GM18511 (cell line): ENCODE measurements at regions not wholly inside any gene's neighbourhood (a gene's known extent, or its start where the extent isn't known, plus 50 kb on each side); places are given as distances from the start of the nearest gene placed in this dataset.
"Not testable (repeated sequence)": the region's sequence is repeated elsewhere in the genome, so short reads cannot be mapped to it uniquely, and the experiment has no call there.

Experiments
- ATAC-seq: cut with Tn5 transposase; IDR thresholded peaks from one replicate; pipeline ENCODE4 v1.9.1; 2021; ENCODE audit warnings: mild to moderate bottlenecking, moderate library complexity; ENCODE audit not compliant: unreplicated experiment

GRCh38 chr1:121443001-121443540, 258.3 kb downstream of the SRGAP2C start:
- no peak for ATAC-seq

- ATAC-seq, result no peak
Measured at GRCh38 chr1:121444096-121444495, 259.3 kb downstream of the SRGAP2C start.

- ATAC-seq, result no peak
Measured at GRCh38 chr1:121445679-121446078, 260.9 kb downstream of the SRGAP2C start.

GRCh38 chr1:121447280-121447923, 262.6 kb downstream of the SRGAP2C start:
- ATAC-seq, result not testable (repeated sequence)

DNA sequence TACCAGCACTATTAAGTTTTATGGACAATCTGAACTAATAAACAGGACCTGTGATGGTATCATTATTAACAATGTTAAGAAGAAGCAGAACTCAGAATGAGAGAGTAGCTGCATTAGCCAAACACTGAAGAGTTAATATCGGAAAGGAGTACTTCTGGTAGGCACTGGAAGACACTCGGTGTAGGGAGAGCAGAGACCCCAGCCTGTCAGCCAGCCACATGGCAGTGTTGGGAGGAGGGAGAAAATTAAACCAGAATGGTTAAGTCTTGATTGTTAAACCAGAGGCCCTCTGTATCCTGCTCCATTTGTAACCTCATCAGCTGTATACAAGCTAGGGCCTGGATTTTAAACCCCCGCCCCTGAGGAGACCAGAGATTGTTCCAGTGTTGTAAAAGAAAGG, 263.3 kb downstream of the SRGAP2C start:
- ATAC-seq, result not testable (repeated sequence)

GRCh38 chr1:121448851-121449250, 264.1 kb downstream of the SRGAP2C start:
- ATAC-seq, result no peak

DNA sequence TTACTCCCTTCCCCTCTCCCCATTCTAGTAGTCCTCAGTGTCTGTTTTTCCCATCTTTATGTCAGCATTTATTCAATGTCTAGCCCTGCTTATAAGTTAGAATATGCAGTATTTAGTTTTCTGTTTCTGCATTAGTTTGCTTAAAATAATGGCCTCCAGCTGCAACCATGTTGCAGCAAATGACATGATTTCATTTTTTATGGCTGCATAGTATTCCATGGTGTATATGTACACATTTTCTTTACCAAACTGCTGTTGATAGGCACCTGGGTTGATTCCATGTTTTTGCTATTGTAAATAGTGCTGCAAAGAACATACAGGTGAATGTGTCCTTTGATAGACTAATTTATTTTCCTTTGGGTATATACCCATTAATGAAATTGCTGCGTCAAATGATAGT, 267.7 kb downstream of the SRGAP2C start:
- no peak for ATAC-seq

DNA sequence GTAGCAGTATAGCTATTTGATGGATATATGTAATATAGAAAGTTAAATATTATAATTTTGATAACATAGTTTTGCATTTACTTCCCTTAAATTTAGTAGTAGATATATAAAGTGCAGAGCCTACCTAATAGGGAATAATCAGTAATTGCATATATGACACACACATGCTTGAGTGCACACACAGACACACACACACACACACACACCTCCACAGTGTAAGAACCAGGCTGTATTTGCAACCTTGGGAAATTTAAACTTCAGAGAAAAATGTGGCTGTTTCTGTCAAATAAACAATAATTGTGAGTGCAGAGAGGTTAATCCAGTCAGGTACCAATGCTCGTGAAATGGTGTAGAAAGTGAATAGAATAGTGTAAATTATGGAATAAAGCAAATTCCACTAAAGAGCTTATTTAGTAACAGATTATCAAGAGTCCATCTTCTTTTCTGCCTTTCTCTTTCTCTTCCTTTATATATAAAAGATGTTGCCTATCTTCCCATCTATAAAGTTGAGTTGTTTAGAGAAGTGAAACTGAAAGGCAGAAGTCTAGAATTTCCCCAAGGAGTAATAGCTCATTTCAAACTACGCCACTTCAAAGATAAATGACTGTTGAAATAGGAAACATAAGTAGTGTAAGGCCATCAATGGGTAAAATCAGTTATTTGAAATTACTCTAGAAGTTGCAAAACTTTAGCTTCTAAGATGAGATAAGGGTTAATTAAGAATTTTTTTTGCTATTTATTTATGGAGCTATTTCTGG, 273.7 kb downstream of the SRGAP2C start:
- peak; percentile 99 for ATAC-seq

GRCh38 chr1:121459235-121459634, 274.5 kb downstream of the SRGAP2C start:
- no peak for ATAC-seq

- not testable (repeated sequence) for ATAC-seq
Measured at GRCh38 chr1:121469395-121469794, 284.6 kb downstream of the SRGAP2C start.

- ATAC-seq, result not testable (repeated sequence)
Measured at GRCh38 chr1:121470401-121470800, 285.6 kb downstream of the SRGAP2C start.

DNA sequence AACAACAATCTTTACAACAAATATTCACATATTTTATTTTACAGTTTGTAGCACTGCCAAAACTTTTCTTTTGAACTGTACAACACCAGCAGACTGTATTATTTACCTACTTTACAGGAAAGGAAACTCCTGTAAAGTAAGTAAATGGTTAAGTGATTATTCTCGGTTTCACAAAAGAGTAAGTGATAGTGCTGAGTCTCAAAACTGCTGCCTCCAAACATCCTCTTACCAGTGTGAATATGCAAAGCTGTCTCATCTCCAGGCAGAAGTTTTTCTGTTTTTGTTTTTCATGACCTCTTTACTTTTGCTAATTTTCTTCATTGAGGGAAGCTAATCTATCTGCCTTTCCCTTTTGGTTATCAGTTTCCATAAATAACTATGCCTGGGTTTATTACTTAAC, 286.7 kb downstream of the SRGAP2C start:
- ATAC-seq, result peak; percentile 97

- no peak for ATAC-seq
Measured at GRCh38 chr1:121472017-121472416, 287.2 kb downstream of the SRGAP2C start.

DNA sequence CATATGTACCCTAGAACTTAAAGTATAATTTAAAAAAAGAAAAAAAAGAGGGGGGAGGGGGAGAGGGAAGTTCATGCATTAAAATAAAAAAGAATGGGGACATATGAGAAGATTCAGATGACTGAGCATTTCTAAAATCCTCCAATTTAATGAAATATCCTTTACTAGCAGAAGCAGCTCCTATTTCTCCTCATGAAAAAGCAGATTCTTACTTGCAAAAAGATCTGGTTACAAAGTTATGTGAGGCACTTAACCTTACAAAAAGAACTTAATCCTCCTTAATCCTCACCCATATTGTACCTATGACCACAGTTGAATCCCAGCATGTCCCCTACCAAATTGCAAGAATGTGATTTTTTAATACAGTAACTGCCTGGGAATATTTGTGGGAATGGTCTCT, 298.5 kb downstream of the SRGAP2C start:
- no peak for ATAC-seq

DNA sequence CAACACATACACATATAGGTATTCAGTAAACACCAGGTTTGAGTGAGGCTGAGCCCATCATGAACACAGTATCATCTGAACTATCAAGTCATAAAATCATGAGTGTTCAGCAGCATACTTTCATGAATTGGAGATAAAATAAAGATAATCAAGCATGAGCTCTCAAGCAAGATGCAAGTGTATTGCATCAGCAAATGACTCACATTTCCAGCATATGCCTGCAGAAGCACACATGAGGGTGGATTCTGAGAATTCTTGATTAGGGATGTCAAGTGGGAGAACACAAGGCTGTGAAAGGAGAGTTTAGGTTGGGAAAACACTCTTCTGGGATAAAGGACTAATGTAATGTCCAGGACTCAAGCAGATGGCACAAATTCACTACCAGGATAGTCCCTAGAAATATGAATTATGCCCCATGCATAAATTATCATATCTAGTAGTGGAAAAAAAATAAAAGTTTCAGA, 299.2 kb downstream of the SRGAP2C start:
- no peak for ATAC-seq

GRCh38 chr1:121494796-121495195, 310.0 kb downstream of the SRGAP2C start:
- ATAC-seq, result not testable (repeated sequence)

GRCh38 chr1:121511455-121511854, 326.7 kb downstream of the SRGAP2C start:
- ATAC-seq, result not testable (repeated sequence)

GRCh38 chr1:121511876-121512275, 327.1 kb downstream of the SRGAP2C start:
- not testable (repeated sequence) for ATAC-seq

DNA sequence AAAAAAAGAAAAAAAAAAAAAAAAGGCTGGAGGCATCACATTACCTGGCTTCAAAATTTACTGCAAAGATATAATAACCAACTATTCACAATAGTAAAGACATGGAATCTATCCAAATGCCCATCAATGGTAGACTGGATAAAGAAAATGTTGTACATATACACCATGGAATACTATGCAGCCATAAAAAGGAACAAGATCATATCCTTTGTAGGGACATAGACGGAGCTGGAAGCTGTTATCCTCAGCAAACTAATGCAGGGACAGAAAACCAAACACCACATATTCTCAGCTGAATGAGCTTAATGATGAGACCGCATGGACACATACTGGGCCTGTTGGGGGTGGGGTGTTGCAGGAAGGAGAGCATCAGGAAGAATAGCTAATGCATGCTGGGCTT, 330.5 kb downstream of the SRGAP2C start:
- ATAC-seq, result no peak

- peak; percentile 89 for ATAC-seq
Measured at GRCh38 chr1:121516234-121516967, 331.6 kb downstream of the SRGAP2C start.

DNA sequence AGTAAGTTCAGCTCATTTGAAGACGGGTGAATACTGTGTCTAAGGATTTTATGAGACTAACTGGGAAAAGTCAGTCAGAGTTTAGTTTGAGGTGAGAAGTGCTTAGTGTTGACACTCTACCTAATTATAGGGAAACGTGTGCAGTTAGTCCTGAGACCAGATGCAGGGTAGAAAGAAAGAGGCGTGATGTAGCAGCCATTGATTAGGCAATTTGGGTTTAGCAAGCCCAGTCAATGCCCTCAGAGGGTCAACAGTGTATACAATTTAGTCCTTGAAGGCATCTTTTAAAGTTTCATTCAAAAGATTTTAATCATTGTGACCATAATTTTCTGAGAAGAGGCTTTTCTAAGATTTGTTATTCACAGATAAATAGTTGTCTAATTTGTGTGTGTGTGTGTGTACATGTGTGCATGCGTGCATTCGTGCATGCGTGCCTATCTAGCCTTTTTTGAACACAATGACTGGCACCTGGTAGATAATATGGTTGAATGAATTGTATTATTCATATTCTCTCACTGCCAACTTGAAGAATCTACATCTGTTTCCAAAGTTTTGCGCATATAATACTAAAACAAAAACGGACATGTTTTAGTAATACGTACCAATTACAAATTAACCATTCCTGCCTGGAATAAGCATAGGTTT, 332.9 kb downstream of the SRGAP2C start:
- ATAC-seq, result no peak
